ENCODE measurements at regions not wholly inside any gene's neighbourhood (a gene's known extent, or its start where the extent isn't known, plus 50 kb on each side); places are given as distances from the start of the nearest gene placed in this dataset.
"Not testable (repeated sequence)": the region's sequence is repeated elsewhere in the genome, so short reads cannot be mapped to it uniquely, and the experiment has no call there.

GRCh38 chr11:97729546-97730272 is 1291.0 kb upstream of the CNTN5 start:
- no peak for DNase-seq

- no peak for DNase-seq
Measured at GRCh38 chr11:97732011-97732632, 1288.6 kb upstream of the CNTN5 start.

- DNase-seq: no peak
Measured at GRCh38 chr11:97738751-97739150, 1282.0 kb upstream of the CNTN5 start.

GRCh38 chr11:97739932-97740800 is 1280.6 kb upstream of the CNTN5 start:
- peak; percentile 40 for DNase-seq

GRCh38 chr11:97740801-97741151 is 1280.0 kb upstream of the CNTN5 start:
- no peak for DNase-seq

- DNase-seq: no peak
Measured at GRCh38 chr11:97742717-97743116, 1278.0 kb upstream of the CNTN5 start.

GRCh38 chr11:97743205-97743742 is 1277.5 kb upstream of the CNTN5 start:
- DNase-seq: peak; percentile 30

GRCh38 chr11:97745515-97746050 is 1275.2 kb upstream of the CNTN5 start:
- no peak for DNase-seq

- DNase-seq: no peak
Measured at GRCh38 chr11:97746818-97747217, 1273.9 kb upstream of the CNTN5 start.

- no peak for DNase-seq
Measured at GRCh38 chr11:97751405-97751804, 1269.3 kb upstream of the CNTN5 start.

- DNase-seq: no peak
Measured at GRCh38 chr11:97751952-97752351, 1268.8 kb upstream of the CNTN5 start.

- no peak for DNase-seq
Measured at GRCh38 chr11:97754976-97755375, 1265.8 kb upstream of the CNTN5 start.

- no peak for DNase-seq
Measured at GRCh38 chr11:97756571-97757335, 1264.0 kb upstream of the CNTN5 start.

- no peak for DNase-seq
Measured at GRCh38 chr11:97761175-97761574, 1259.6 kb upstream of the CNTN5 start.

- no peak for DNase-seq
Measured at GRCh38 chr11:97764193-97764592, 1256.6 kb upstream of the CNTN5 start.

- DNase-seq: no peak
Measured at GRCh38 chr11:97764605-97765004, 1256.1 kb upstream of the CNTN5 start.

- no peak for DNase-seq
Measured at GRCh38 chr11:97770570-97770969, 1250.2 kb upstream of the CNTN5 start.

- DNase-seq: no peak
Measured at GRCh38 chr11:97772705-97773104, 1248.0 kb upstream of the CNTN5 start.

GRCh38 chr11:97784388-97784787 is 1236.4 kb upstream of the CNTN5 start:
- not testable (repeated sequence) for DNase-seq

- DNase-seq: no peak
Measured at GRCh38 chr11:97786961-97787360, 1233.8 kb upstream of the CNTN5 start.

GRCh38 chr11:97794876-97795275 is 1225.9 kb upstream of the CNTN5 start:
- no peak for DNase-seq

GRCh38 chr11:97800891-97801290 is 1219.9 kb upstream of the CNTN5 start:
- DNase-seq: no peak

Measured in fibroblast of skin of right quadriceps (primary cell).